ENCODE measurements at regions not wholly inside any gene's neighbourhood (a gene's known extent, or its start where the extent isn't known, plus 50 kb on each side); places are given as distances from the start of the nearest gene placed in this dataset.

- TF ChIP-seq POLR2A (IDR thresholded peaks at IDR 0.05; ENCODE audit: low read depth, low read length): no peak
- TF ChIP-seq POLR2AphosphoS5 (IDR thresholded peaks at IDR 0.05; ENCODE audit: low read depth, low read length): no peak
- TF ChIP-seq TAF1 (IDR thresholded peaks at IDR 0.05; ENCODE audit: low read depth, low read length): no peak
Measured at GRCh38 chr3:73681198-73681597, 56.5 kb upstream of the PDZRN3 start.

Measured in GM12891 (cell line).